SU-DHL-6 (cell line): ENCODE measurements at regions not wholly inside any gene's neighbourhood (a gene's known extent, or its start where the extent isn't known, plus 50 kb on each side); places are given as distances from the start of the nearest gene placed in this dataset.

Experiments used
- H2AFZ ChIP-seq: fragments of 200-600 bp; sonication (generic); 2 replicates; pipeline ENCODE4 v1.6.1; 2014; ENCODE audit warnings: low read depth, mild to moderate bottlenecking, moderate library complexity, mixed read lengths, antibody characterized with exemption, low read length; ENCODE audit not compliant: severe bottlenecking
- H3F3A ChIP-seq: fragments of 200-600 bp; shearing (Covaris generic); 2 replicates; pipeline ENCODE4 v1.6.0; 2016; ENCODE audit warnings: antibody characterized with exemption, mild to moderate bottlenecking; ENCODE audit not compliant: insufficient read depth
- H3K27ac ChIP-seq: fragments of 200-600 bp; sonication (generic); 2 replicates; pipeline ENCODE4 v1.5.1; 2016; ENCODE audit warnings: low read depth, mild to moderate bottlenecking, low read length, moderate library complexity, mixed read lengths
- H3K27me3 ChIP-seq: fragments of 200-600 bp; sonication (generic), shearing (Covaris generic); 2 replicates; pipeline ENCODE4 v1.6.0; 2014; ENCODE audit warnings: mild to moderate bottlenecking, low read length
- H3K36me3 ChIP-seq: fragments of 200-600 bp; sonication (generic); 2 replicates; pipeline ENCODE4 v1.6.1; 2014; ENCODE audit warnings: mild to moderate bottlenecking, low read length, mixed read lengths
- H3K4me2 ChIP-seq: fragments of 300-600, 200-600 bp; shearing (Covaris generic), sonication (generic); 2 replicates; pipeline ENCODE4 v1.6.0; 2014; ENCODE audit warnings: low read length, low read depth, mild to moderate bottlenecking; ENCODE audit not compliant: poor library complexity, severe bottlenecking
- H3K4me3 ChIP-seq: fragments of 200-600 bp; sonication (generic); 2 replicates; pipeline ENCODE4 v1.5.1; 2014; ENCODE audit warnings: antibody characterized with exemption, low read length, mild to moderate bottlenecking, mixed read lengths; ENCODE audit not compliant: insufficient read depth, poor library complexity, severe bottlenecking
- H3K79me2 ChIP-seq: fragments of 200-600 bp; sonication (generic); 2 replicates; pipeline ENCODE4 v1.6.1; 2014; ENCODE audit warnings: mild to moderate bottlenecking, low read length, moderate library complexity; ENCODE audit not compliant: insufficient read depth
- H3K9ac ChIP-seq: fragments of 200-600 bp; sonication (generic); 2 replicates; pipeline ENCODE4 v1.7.0; 2014; ENCODE audit warnings: mild to moderate bottlenecking, low read length
- H3K9me2 ChIP-seq: fragments of 200-600 bp; sonication (generic); replicated peaks from 2 replicates; pipeline ENCODE4 v1.6.1; 2014; ENCODE audit warnings: low read length; ENCODE audit not compliant: insufficient read depth
- H3K9me3 ChIP-seq: fragments of 200-600 bp; sonication (generic); 2 replicates; pipeline ENCODE4 v1.6.1; 2014; ENCODE audit warnings: low read length, mixed read lengths; ENCODE audit not compliant: insufficient read depth
- H4K20me1 ChIP-seq: fragments of 200-600 bp; sonication (generic); 2 replicates; pipeline ENCODE4 v1.6.1; 2014; ENCODE audit warnings: low read depth, mild to moderate bottlenecking, antibody characterized with exemption, low read length, moderate library complexity, mixed read lengths
- EZH2phosphoT487 ChIP-seq: fragments of 200-600 bp; sonication (generic), shearing (Covaris generic); conservative IDR thresholded peaks from 2 replicates; pipeline ENCODE4 v1.6.1; 2018; ENCODE audit warnings: mild to moderate bottlenecking, antibody characterized with exemption, low read length, moderate library complexity, mixed read lengths
- TF ChIP-seq, protein P1 (sequence below): fragments of 200-600 bp; sonication (generic); IDR thresholded peaks from one replicate; pipeline ENCODE4 v1.5.1; 2017; ENCODE audit warnings: antibody characterized with exemption, mild to moderate bottlenecking, low read length, moderate library complexity; ENCODE audit not compliant: insufficient read depth, poor library complexity, severe bottlenecking

DNA sequence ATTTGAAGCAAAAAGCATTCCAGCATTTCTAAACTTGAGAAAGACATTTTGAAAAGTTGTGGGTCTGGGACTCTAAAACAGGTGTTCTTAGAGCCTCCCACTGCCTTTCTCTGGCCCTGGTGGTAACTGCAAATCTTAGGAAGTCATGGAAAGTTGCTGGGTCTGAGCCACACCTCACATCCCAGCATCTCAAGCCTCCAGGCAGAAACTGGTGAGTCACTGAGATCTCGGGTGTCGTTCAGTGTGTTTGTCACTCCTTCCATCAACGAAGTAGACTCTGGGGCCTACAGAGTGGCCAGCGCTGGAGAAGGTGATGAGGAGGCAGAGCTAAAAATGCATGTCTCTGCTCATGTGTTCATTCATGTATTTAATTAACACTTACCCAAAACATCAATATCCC, 59.6 kb upstream of the C5orf58 start:
- Histone ChIP-seq H3K9ac (no peak overlapping the region), H3K36me3 (no peaks in the 10 kb centered on the region), H3K9me3 (no peaks in the 10 kb centered on the region), H2AFZ (no peak overlapping the region), H3K4me3 (no peak overlapping the region), H3K9me2 (no peaks in the 10 kb centered on the region), H3K27me3 (0 out of 2 replicates have a peak, but pooled peaks cover 4% of the 10 kb centered on the region), H3K79me2 (no peaks in the 10 kb centered on the region), H3K27ac (no peak overlapping the region), H3K4me2 (no peak overlapping the region), H3F3A (no peaks in the 10 kb centered on the region), H4K20me1 (no peaks in the 10 kb centered on the region)
- TF ChIP-seq, protein P1, sequence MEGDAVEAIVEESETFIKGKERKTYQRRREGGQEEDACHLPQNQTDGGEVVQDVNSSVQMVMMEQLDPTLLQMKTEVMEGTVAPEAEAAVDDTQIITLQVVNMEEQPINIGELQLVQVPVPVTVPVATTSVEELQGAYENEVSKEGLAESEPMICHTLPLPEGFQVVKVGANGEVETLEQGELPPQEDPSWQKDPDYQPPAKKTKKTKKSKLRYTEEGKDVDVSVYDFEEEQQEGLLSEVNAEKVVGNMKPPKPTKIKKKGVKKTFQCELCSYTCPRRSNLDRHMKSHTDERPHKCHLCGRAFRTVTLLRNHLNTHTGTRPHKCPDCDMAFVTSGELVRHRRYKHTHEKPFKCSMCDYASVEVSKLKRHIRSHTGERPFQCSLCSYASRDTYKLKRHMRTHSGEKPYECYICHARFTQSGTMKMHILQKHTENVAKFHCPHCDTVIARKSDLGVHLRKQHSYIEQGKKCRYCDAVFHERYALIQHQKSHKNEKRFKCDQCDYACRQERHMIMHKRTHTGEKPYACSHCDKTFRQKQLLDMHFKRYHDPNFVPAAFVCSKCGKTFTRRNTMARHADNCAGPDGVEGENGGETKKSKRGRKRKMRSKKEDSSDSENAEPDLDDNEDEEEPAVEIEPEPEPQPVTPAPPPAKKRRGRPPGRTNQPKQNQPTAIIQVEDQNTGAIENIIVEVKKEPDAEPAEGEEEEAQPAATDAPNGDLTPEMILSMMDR, result no peak
- TF ChIP-seq EZH2phosphoT487, result no peak

DNA sequence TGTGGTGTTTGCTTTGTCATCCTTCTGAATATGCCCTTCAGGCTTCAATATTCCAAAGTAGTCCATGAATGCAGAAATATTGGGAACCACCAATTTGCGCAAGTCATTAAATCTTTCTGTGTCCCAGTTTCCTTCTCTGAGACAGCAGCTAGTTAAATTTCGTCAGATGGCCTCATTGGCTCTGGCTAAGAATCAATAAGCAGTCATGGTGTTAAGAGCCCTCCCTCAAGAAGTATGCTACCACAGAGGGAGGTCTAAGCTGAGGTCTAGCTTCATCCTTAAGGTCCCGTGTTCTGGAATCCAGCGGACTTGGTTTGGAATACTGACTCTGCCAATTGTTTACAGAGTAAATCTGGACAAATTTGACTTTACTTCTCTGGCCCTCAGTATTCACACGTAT, 59.1 kb upstream of the C5orf58 start:
- H3K9me2 ChIP-seq, result no peaks in the 10 kb centered on the region
- H3K9me3 ChIP-seq, result no peaks in the 10 kb centered on the region
- no peaks in the 10 kb centered on the region for H3F3A ChIP-seq
- no peak overlapping the region for H3K27ac ChIP-seq
- H3K4me3 ChIP-seq, result no peak overlapping the region
- no peak overlapping the region for H2AFZ ChIP-seq
- H4K20me1 ChIP-seq, result no peaks in the 10 kb centered on the region
- no peak overlapping the region for H3K4me2 ChIP-seq
- H3K79me2 ChIP-seq, result no peaks in the 10 kb centered on the region
- no peak overlapping the region for H3K9ac ChIP-seq
- TF ChIP-seq, protein P1, result no peak
- TF ChIP-seq EZH2phosphoT487, result no peak
- no peaks in the 10 kb centered on the region for H3K36me3 ChIP-seq
- H3K27me3 ChIP-seq, result 0 out of 2 replicates have a peak, but pooled peaks cover 4% of the 10 kb centered on the region

DNA sequence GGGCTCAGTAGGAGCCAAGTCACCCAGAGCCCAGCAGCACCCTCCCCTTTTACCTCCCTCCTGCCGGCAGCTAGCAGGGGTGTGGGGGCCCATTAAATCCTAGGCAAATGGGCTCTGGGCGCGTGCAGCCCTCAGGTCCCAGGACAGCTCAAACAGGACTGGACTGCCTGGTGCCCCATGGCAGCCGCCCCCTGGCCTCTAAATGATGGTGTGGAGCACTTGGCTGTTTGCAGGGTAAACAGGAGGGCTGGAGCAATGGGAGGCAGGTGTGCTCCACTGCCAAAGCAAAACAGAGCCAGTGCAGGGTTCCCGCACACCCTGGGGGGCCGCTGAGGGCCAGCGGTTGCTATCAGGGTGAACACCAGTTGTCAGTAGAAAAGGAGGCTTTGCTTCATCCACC, 55.9 kb upstream of the C5orf58 start:
- H3K9ac ChIP-seq, result no peak overlapping the region
- TF ChIP-seq, protein P1, result no peak
- no peak for TF ChIP-seq EZH2phosphoT487
- H3K9me3 ChIP-seq, result no peaks in the 10 kb centered on the region

More for the DNA sequence above, 55.9 kb upstream of the C5orf58 start:
- no peaks in the 10 kb centered on the region for H3K9me2 ChIP-seq
- H3K27me3 ChIP-seq, result no peaks in the 10 kb centered on the region
- no peaks in the 10 kb centered on the region for H4K20me1 ChIP-seq
- no peaks in the 10 kb centered on the region for H3F3A ChIP-seq
- no peaks in the 10 kb centered on the region for H3K79me2 ChIP-seq
- H2AFZ ChIP-seq, result no peak overlapping the region
- no peak overlapping the region for H3K4me3 ChIP-seq
- H3K27ac ChIP-seq, result no peak overlapping the region
- H3K36me3 ChIP-seq, result no peaks in the 10 kb centered on the region
- no peak overlapping the region for H3K4me2 ChIP-seq
